ENCODE measurements at regions not wholly inside any gene's neighbourhood (a gene's known extent, or its start where the extent isn't known, plus 50 kb on each side); places are given as distances from the start of the nearest gene placed in this dataset.
A peak's percentile ranks its signal among the peaks of the same experiment; 100 is the strongest.

GRCh38 chr13:86142080-86142479 is 342.9 kb upstream of the SLITRK6 start:
- Histone ChIP-seq H3K36me3 (ENCODE audit: insufficient read depth, low read length) (no peaks in the 10 kb centered on the region), H3K4me1 (ENCODE audit: low read length) (no peaks in the 10 kb centered on the region), H4K20me1 (ENCODE audit: insufficient read depth, low read depth, low read length) (no peaks in the 10 kb centered on the region), H2AFZ (ENCODE audit: low read length) (peak overlapping the region; percentile 72; the same call in 1 of the 2 replicates), H3K9ac (ENCODE audit: low read length) (no peak overlapping the region), H3K4me3 (ENCODE audit: low read length) (no peak overlapping the region), H3K9me3 (ENCODE audit: low read length) (no peaks in the 10 kb centered on the region; the same call in 1 of the 2 replicates), H3K27me3 (ENCODE audit: low read length) (no peaks in the 10 kb centered on the region), H3K79me2 (ENCODE audit: low read length) (no peaks in the 10 kb centered on the region), H3K4me2 (ENCODE audit: low read depth, low read length, poor library complexity, severe bottlenecking) (no peak overlapping the region), H3K27ac (ENCODE audit: low read length) (no peak overlapping the region), H3K9me2 (replicated peaks; ENCODE audit: insufficient read depth, low read length) (no peaks in the 10 kb centered on the region)
- DNase-seq: no peak

GRCh38 chr13:86135856-86136255 is 336.6 kb upstream of the SLITRK6 start:
- no peak overlapping the region for H2AFZ ChIP-seq (ENCODE audit: low read length)

DNA sequence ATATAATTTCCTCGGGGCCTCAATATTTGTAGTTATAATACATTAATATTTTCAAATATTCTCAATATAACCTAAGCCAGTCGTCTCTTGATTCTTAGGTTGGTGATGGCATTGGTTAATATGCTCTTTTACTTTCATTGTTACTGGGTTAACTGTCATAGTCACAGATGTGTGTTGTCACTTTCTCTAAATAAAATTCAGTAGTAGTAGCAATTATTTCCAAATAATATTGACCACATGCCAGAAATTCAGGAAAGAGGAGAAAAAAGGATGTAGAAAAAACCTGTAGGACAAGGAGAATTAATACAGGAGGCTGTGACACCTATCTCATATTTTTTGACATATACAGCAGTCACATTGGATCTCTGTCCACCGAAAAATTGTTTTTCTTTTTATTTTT is 322.7 kb upstream of the SLITRK6 start:
- no peak for DNase-seq
- Histone ChIP-seq H3K9ac (ENCODE audit: low read length) (no peak overlapping the region), H3K9me3 (ENCODE audit: low read length) (peaks cover 3% of the 10 kb centered on the region; the same call in 1 of the 2 replicates), H3K4me1 (ENCODE audit: low read length) (peaks cover 2% of the 10 kb centered on the region; the same call in 1 of the 2 replicates), H2AFZ (ENCODE audit: low read length) (peak overlapping the region; percentile 72; the same call in 1 of the 2 replicates), H3K27me3 (ENCODE audit: low read length) (no peaks in the 10 kb centered on the region), H4K20me1 (ENCODE audit: insufficient read depth, low read depth, low read length) (no peaks in the 10 kb centered on the region), H3K9me2 (replicated peaks; ENCODE audit: insufficient read depth, low read length) (no peaks in the 10 kb centered on the region), H3K79me2 (ENCODE audit: low read length) (no peaks in the 10 kb centered on the region), H3K27ac (ENCODE audit: low read length) (no peak overlapping the region), H3K36me3 (ENCODE audit: insufficient read depth, low read length) (no peaks in the 10 kb centered on the region), H3K4me2 (ENCODE audit: low read depth, low read length, poor library complexity, severe bottlenecking) (no peak overlapping the region), H3K4me3 (ENCODE audit: low read length) (no peak overlapping the region)

More at GRCh38 chr13:86135856-86136255, 336.6 kb upstream of the SLITRK6 start:
- Histone ChIP-seq H3K36me3 (ENCODE audit: insufficient read depth, low read length) (peaks cover under 1% of the 10 kb centered on the region; the same call in 1 of the 2 replicates), H3K4me1 (ENCODE audit: low read length) (no peaks in the 10 kb centered on the region), H3K4me2 (ENCODE audit: low read depth, low read length, poor library complexity, severe bottlenecking) (no peak overlapping the region), H3K9me3 (ENCODE audit: low read length) (peaks cover 10% of the 10 kb centered on the region), H3K27me3 (ENCODE audit: low read length) (no peaks in the 10 kb centered on the region), H3K9ac (ENCODE audit: low read length) (no peak overlapping the region), H4K20me1 (ENCODE audit: insufficient read depth, low read depth, low read length) (no peaks in the 10 kb centered on the region), H3K9me2 (replicated peaks; ENCODE audit: insufficient read depth, low read length) (no peaks in the 10 kb centered on the region), H3K79me2 (ENCODE audit: low read length) (no peaks in the 10 kb centered on the region), H3K27ac (ENCODE audit: low read length) (no peak overlapping the region), H3K4me3 (ENCODE audit: low read length) (no peak overlapping the region)
- DNase-seq: no peak

DNA sequence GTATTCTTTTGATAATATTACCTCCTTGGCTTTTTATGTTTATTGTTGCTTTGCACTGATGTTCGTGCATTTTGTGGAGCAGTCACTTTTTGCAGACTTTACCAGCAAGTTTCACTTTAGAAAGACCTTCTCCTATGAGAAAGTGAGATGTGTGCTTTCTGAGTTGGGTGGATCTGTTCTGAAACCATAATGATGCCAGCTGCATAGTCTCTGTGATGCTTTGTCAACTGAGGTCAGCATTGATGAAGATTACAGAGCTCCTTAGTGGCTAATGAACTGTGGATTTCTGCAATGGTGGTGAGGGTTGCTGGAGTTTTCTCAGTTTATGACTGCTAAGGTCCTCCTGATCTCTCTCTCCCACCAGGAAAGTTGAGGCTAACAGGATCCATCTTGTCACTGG is 309.9 kb upstream of the SLITRK6 start:
- Histone ChIP-seq H2AFZ (ENCODE audit: low read length) (peak overlapping the region; percentile 93), H3K9me2 (replicated peaks; ENCODE audit: insufficient read depth, low read length) (no peaks in the 10 kb centered on the region), H4K20me1 (ENCODE audit: insufficient read depth, low read depth, low read length) (no peaks in the 10 kb centered on the region), H3K9me3 (ENCODE audit: low read length) (peaks cover 12% of the 10 kb centered on the region; the same call in 1 of the 2 replicates), H3K4me2 (ENCODE audit: low read depth, low read length, poor library complexity, severe bottlenecking) (peak overlapping the region; percentile 23), H3K27ac (ENCODE audit: low read length) (no peak overlapping the region), H3K4me3 (ENCODE audit: low read length) (peak overlapping the region; percentile 31), H3K36me3 (ENCODE audit: insufficient read depth, low read length) (0 out of 2 replicates have a peak, but pooled peaks cover 4% of the 10 kb centered on the region), H3K79me2 (ENCODE audit: low read length) (no peaks in the 10 kb centered on the region), H3K9ac (ENCODE audit: low read length) (0 out of 2 replicates have a peak overlapping the region, but pooled peaks have one; percentile 21), H3K27me3 (ENCODE audit: low read length) (no peaks in the 10 kb centered on the region), H3K4me1 (ENCODE audit: low read length) (peaks cover 13% of the 10 kb centered on the region)
- no peak for DNase-seq

DNA sequence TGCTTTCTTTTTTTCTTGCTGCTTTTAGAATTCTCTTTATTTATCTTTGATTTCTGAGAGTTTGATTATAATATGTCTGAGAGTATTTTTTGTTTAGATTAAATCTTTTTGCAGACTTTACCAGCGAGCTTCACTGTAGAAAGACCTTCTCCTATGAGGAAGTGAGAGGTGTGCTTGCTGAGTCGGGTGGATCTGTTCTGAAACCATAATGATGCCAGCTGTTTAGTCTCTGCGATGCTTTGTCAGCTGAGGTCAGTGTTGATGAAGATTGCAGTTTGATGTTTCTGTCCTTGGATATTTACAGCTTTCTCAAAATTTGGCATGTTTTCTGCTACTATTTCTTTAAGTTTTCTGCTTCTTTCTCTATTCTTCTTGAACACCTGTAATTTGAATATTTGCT is 309.1 kb upstream of the SLITRK6 start:
- Histone ChIP-seq H3K36me3 (ENCODE audit: insufficient read depth, low read length) (no peaks in the 10 kb centered on the region), H3K4me2 (ENCODE audit: low read depth, low read length, poor library complexity, severe bottlenecking) (peak overlapping the region; percentile 23), H3K4me3 (ENCODE audit: low read length) (peak overlapping the region; percentile 20), H3K4me1 (ENCODE audit: low read length) (peaks cover 13% of the 10 kb centered on the region), H3K9me2 (replicated peaks; ENCODE audit: insufficient read depth, low read length) (no peaks in the 10 kb centered on the region), H3K27me3 (ENCODE audit: low read length) (no peaks in the 10 kb centered on the region), H4K20me1 (ENCODE audit: insufficient read depth, low read depth, low read length) (no peaks in the 10 kb centered on the region), H3K9ac (ENCODE audit: low read length) (no peak overlapping the region), H3K79me2 (ENCODE audit: low read length) (no peaks in the 10 kb centered on the region), H3K9me3 (ENCODE audit: low read length) (peaks cover 16% of the 10 kb centered on the region; the same call in 1 of the 2 replicates), H2AFZ (ENCODE audit: low read length) (peak overlapping the region; percentile 95), H3K27ac (ENCODE audit: low read length) (no peak overlapping the region)
- DNase-seq: peak; percentile 56

- Histone ChIP-seq H3K4me2 (ENCODE audit: low read depth, low read length, poor library complexity, severe bottlenecking) (no peak overlapping the region), H3K79me2 (ENCODE audit: low read length) (no peaks in the 10 kb centered on the region), H3K27me3 (ENCODE audit: low read length) (no peaks in the 10 kb centered on the region), H3K4me1 (ENCODE audit: low read length) (no peaks in the 10 kb centered on the region), H3K9ac (ENCODE audit: low read length) (no peak overlapping the region), H3K4me3 (ENCODE audit: low read length) (no peak overlapping the region), H3K36me3 (ENCODE audit: insufficient read depth, low read length) (0 out of 2 replicates have a peak, but pooled peaks cover 3% of the 10 kb centered on the region), H3K27ac (ENCODE audit: low read length) (no peak overlapping the region), H3K9me3 (ENCODE audit: low read length) (peaks cover 5% of the 10 kb centered on the region; the same call in 1 of the 2 replicates), H4K20me1 (ENCODE audit: insufficient read depth, low read depth, low read length) (no peaks in the 10 kb centered on the region), H3K9me2 (replicated peaks; ENCODE audit: insufficient read depth, low read length) (no peaks in the 10 kb centered on the region), H2AFZ (ENCODE audit: low read length) (0 out of 2 replicates have a peak overlapping the region, but pooled peaks have one; percentile 3)
- DNase-seq: no peak
These were observed 299.3 kb upstream of the SLITRK6 start for GRCh38 chr13:86098511-86098910.

DNA sequence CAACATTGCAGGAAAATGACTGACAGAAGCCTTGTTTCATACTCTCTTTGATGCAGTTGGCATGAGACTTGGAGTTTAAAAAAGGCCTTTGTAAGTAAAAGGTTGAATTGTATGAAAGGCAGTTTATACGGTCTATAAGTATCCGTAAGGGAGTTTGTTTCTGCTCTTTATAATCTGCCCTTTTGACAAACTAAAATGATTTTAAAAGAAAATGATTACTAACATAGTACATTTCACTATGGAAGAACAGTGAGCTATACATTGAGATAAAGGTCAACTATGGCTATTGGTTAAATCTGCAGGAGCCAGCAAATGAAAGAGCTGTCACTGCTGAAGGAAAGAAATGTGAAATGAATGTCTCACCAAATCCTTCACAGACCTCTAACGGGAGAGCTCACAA is 296.1 kb upstream of the SLITRK6 start:
- Histone ChIP-seq H3K27ac (ENCODE audit: low read length) (no peak overlapping the region), H3K4me2 (ENCODE audit: low read depth, low read length, poor library complexity, severe bottlenecking) (no peak overlapping the region), H3K4me1 (ENCODE audit: low read length) (no peaks in the 10 kb centered on the region), H3K9me2 (replicated peaks; ENCODE audit: insufficient read depth, low read length) (no peaks in the 10 kb centered on the region), H3K36me3 (ENCODE audit: insufficient read depth, low read length) (0 out of 2 replicates have a peak, but pooled peaks cover 3% of the 10 kb centered on the region), H3K4me3 (ENCODE audit: low read length) (no peak overlapping the region), H2AFZ (ENCODE audit: low read length) (peak overlapping the region; percentile 67), H3K79me2 (ENCODE audit: low read length) (no peaks in the 10 kb centered on the region), H3K9me3 (ENCODE audit: low read length) (peaks cover 8% of the 10 kb centered on the region; the same call in 1 of the 2 replicates), H3K9ac (ENCODE audit: low read length) (no peak overlapping the region), H3K27me3 (ENCODE audit: low read length) (no peaks in the 10 kb centered on the region), H4K20me1 (ENCODE audit: insufficient read depth, low read depth, low read length) (no peaks in the 10 kb centered on the region)
- DNase-seq: no peak

- no peak overlapping the region for H3K4me3 ChIP-seq (ENCODE audit: low read length)
- H3K27me3 ChIP-seq (ENCODE audit: low read length): no peaks in the 10 kb centered on the region
These were observed 291.0 kb upstream of the SLITRK6 start for GRCh38 chr13:86090181-86090580.

More at GRCh38 chr13:86090181-86090580, 291.0 kb upstream of the SLITRK6 start:
- Histone ChIP-seq H3K79me2 (ENCODE audit: low read length) (no peaks in the 10 kb centered on the region), H3K36me3 (ENCODE audit: insufficient read depth, low read length) (no peaks in the 10 kb centered on the region), H3K9ac (ENCODE audit: low read length) (no peak overlapping the region), H4K20me1 (ENCODE audit: insufficient read depth, low read depth, low read length) (no peaks in the 10 kb centered on the region), H3K27ac (ENCODE audit: low read length) (no peak overlapping the region), H3K9me3 (ENCODE audit: low read length) (peaks cover 8% of the 10 kb centered on the region; the same call in 1 of the 2 replicates), H2AFZ (ENCODE audit: low read length) (0 out of 2 replicates have a peak overlapping the region, but pooled peaks have one; percentile 2), H3K4me1 (ENCODE audit: low read length) (peaks cover 4% of the 10 kb centered on the region; the same call in 1 of the 2 replicates), H3K9me2 (replicated peaks; ENCODE audit: insufficient read depth, low read length) (no peaks in the 10 kb centered on the region), H3K4me2 (ENCODE audit: low read depth, low read length, poor library complexity, severe bottlenecking) (no peak overlapping the region)
- DNase-seq: no peak

All from Karpas-422 (cell line).